Spinal cord (tissue), 9 donors: ENCODE measurements at regions not wholly inside any gene's neighbourhood (a gene's known extent, or its start where the extent isn't known, plus 50 kb on each side); places are given as distances from the start of the nearest gene placed in this dataset.

Experiments
- DNase-seq, 6 donors: peaks; one replicate each; pipeline versions ENCODE4 v3.0.0 to v3.0.0-alpha.2; 2013 to 2015; ENCODE audit warnings: low spot score in 6 of 6, low read depth in 4 of 6
- H3K27ac ChIP-seq: one replicate; pipeline ENCODE4 v1.5.1; 2013; ENCODE audit warnings: low read depth, low read length, control low read depth
- H3K27me3 ChIP-seq: one replicate; pipeline ENCODE4 v1.6.1; 2013; ENCODE audit warnings: low read length; ENCODE audit not compliant: control insufficient read depth, insufficient read depth
- H3K36me3 ChIP-seq: one replicate; pipeline ENCODE4 v1.6.1; 2013; ENCODE audit warnings: low read length; ENCODE audit not compliant: control insufficient read depth, insufficient read depth
- H3K4me1 ChIP-seq: one replicate; pipeline ENCODE4 v1.6.1; 2013; ENCODE audit warnings: low read length; ENCODE audit not compliant: control insufficient read depth, insufficient read depth
- H3K4me3 ChIP-seq: one replicate; pipeline ENCODE4 v1.5.1; 2013; ENCODE audit warnings: low read depth, low read length, control low read depth
- H3K9me3 ChIP-seq: one replicate; pipeline ENCODE4 v1.6.1; 2013; ENCODE audit warnings: low read length; ENCODE audit not compliant: control insufficient read depth, insufficient read depth
- WGBS: methylation state at CpG from one replicate; pipeline ENCODE4 v1.1.5; 2013; ENCODE audit warnings: missing lambda C conversion rate; ENCODE audit not compliant: insufficient coverage; 5-methylcytosine and 5-hydroxymethylcytosine counted together
- donor health status: healthy.

- WGBS = 88% methylated on average over 9 of the region's 14 CpGs
Observed at GRCh38 chr5:179413711-179414458, 68.6 kb upstream of the ADAMTS2 start.

GRCh38 chr5:179413086-179413690 lies 67.9 kb upstream of the ADAMTS2 start:
- no peak overlapping the region for H3K27ac ChIP-seq
- 91% methylated on average over 8 of the region's 11 CpGs for WGBS
- no peaks in the 10 kb centered on the region for H3K27me3 ChIP-seq
- H3K4me1 ChIP-seq = peaks cover 22% of the 10 kb centered on the region
- no peaks in the 10 kb centered on the region for H3K9me3 ChIP-seq
- peaks cover 2% of the 10 kb centered on the region for H3K36me3 ChIP-seq
- no peak overlapping the region for H3K4me3 ChIP-seq
- no peak for DNase-seq

More at GRCh38 chr5:179413711-179414458, 68.6 kb upstream of the ADAMTS2 start:
- no peak overlapping the region for H3K27ac ChIP-seq
- H3K27me3 ChIP-seq = no peaks in the 10 kb centered on the region
- DNase-seq = no peak
- no peak overlapping the region for H3K4me3 ChIP-seq
- no peaks in the 10 kb centered on the region for H3K9me3 ChIP-seq
- H3K36me3 ChIP-seq = peaks cover 2% of the 10 kb centered on the region
- peaks cover 22% of the 10 kb centered on the region for H3K4me1 ChIP-seq

GRCh38 chr5:179411161-179411841 lies 66.0 kb upstream of the ADAMTS2 start:
- Histone ChIP-seq H3K27ac (no peak overlapping the region), H3K36me3 (peaks cover 2% of the 10 kb centered on the region), H3K27me3 (no peaks in the 10 kb centered on the region), H3K4me1 (peaks cover 27% of the 10 kb centered on the region), H3K4me3 (no peak overlapping the region), H3K9me3 (no peaks in the 10 kb centered on the region)
- 88% methylated on average over 14 of the region's 14 CpGs for WGBS
- no peak for DNase-seq

GRCh38 chr5:179410291-179411160 lies 65.3 kb upstream of the ADAMTS2 start:
- no peak for DNase-seq
- H3K4me1 ChIP-seq = peaks cover 31% of the 10 kb centered on the region
- 77% methylated on average over 27 of the region's 27 CpGs for WGBS

GRCh38 chr5:179409806-179410205 lies 64.5 kb upstream of the ADAMTS2 start:
- Histone ChIP-seq H3K27ac (no peak overlapping the region), H3K27me3 (no peaks in the 10 kb centered on the region), H3K4me1 (peaks cover 31% of the 10 kb centered on the region), H3K36me3 (peaks cover 2% of the 10 kb centered on the region), H3K4me3 (no peak overlapping the region), H3K9me3 (no peaks in the 10 kb centered on the region)
- whole genome bisulfite sequencing = 94% methylated on average over 7 of the region's 7 CpGs
- no peak for DNase-seq

More at GRCh38 chr5:179410291-179411160, 65.3 kb upstream of the ADAMTS2 start:
- Histone ChIP-seq H3K36me3 (peaks cover 2% of the 10 kb centered on the region), H3K9me3 (no peaks in the 10 kb centered on the region), H3K4me3 (no peak overlapping the region), H3K27ac (no peak overlapping the region), H3K27me3 (no peaks in the 10 kb centered on the region)

GRCh38 chr5:179408611-179409010 lies 63.4 kb upstream of the ADAMTS2 start:
- Histone ChIP-seq H3K4me1 (peaks cover 31% of the 10 kb centered on the region), H3K27ac (no peak overlapping the region), H3K36me3 (peaks cover 2% of the 10 kb centered on the region), H3K27me3 (no peaks in the 10 kb centered on the region), H3K9me3 (no peaks in the 10 kb centered on the region), H3K4me3 (no peak overlapping the region)
- 85% methylated on average over 19 of the region's 19 CpGs for WGBS
- no peak for DNase-seq

- Histone ChIP-seq H3K27ac (no peak overlapping the region), H3K9me3 (no peaks in the 10 kb centered on the region), H3K27me3 (no peaks in the 10 kb centered on the region), H3K4me1 (peaks cover 31% of the 10 kb centered on the region), H3K4me3 (no peak overlapping the region), H3K36me3 (peaks cover 2% of the 10 kb centered on the region)
- WGBS = 75% methylated on average over 15 of the region's 16 CpGs
- DNase-seq = no peak
Observed at GRCh38 chr5:179407191-179408175, 62.2 kb upstream of the ADAMTS2 start.

- H3K4me1 ChIP-seq = peaks cover 30% of the 10 kb centered on the region
Observed at GRCh38 chr5:179406031-179406961, 61.0 kb upstream of the ADAMTS2 start.

More at GRCh38 chr5:179406031-179406961, 61.0 kb upstream of the ADAMTS2 start:
- Histone ChIP-seq H3K27me3 (no peaks in the 10 kb centered on the region), H3K27ac (no peak overlapping the region), H3K9me3 (peaks cover 3% of the 10 kb centered on the region), H3K36me3 (peaks cover 2% of the 10 kb centered on the region), H3K4me3 (no peak overlapping the region)
- DNase-seq = no peak
- 80% methylated on average over 18 of the region's 18 CpGs for WGBS
